Ovary (tissue), 7 donors: ENCODE measurements at regions not wholly inside any gene's neighbourhood (a gene's known extent, or its start where the extent isn't known, plus 50 kb on each side); places are given as distances from the start of the nearest gene placed in this dataset.
"Not testable (repeated sequence)": the region's sequence is repeated elsewhere in the genome, so short reads cannot be mapped to it uniquely, and the experiment has no call there.

Experiments used
- DNase-seq, 5 donors: peaks; one replicate each; pipeline ENCODE4 v3.0.0-alpha.2; 2019 to 2020
- H3K27ac ChIP-seq, 2 donors: fragments of 200-600 bp; one replicate each; pipeline versions ENCODE4 v1.5.1 to v1.8.0; 2019 to 2022
- H3K27me3 ChIP-seq: fragments of 200-600 bp; one replicate; pipeline ENCODE4 v1.8.0; 2022
- H3K36me3 ChIP-seq: fragments of 200-600 bp; sonication (generic); one replicate; pipeline ENCODE4 v1.5.1; 2019
- H3K4me1 ChIP-seq: one replicate; pipeline ENCODE4 v1.8.1; 2013; ENCODE audit warnings: mild to moderate bottlenecking, moderate library complexity; ENCODE audit not compliant: insufficient read depth
- H3K4me3 ChIP-seq: fragments of 200-600 bp; sonication (generic); one replicate; pipeline ENCODE4 v1.5.1; 2017
- H3K9me3 ChIP-seq, 2 donors: fragments of 200-600 bp in 1 of 2; sonication (generic) in 1 of 2; one replicate each; pipeline versions ENCODE4 v1.5.1 to v1.8.1; 2013 to 2019; ENCODE audit warnings: mild to moderate bottlenecking in 1 of 2, moderate library complexity in 1 of 2
- EP300 ChIP-seq: sonication (generic); formaldehyde crosslinking; IDR thresholded peaks from one replicate; pipeline ENCODE4 v1.6.1; 2017; ENCODE audit warnings: antibody characterized with exemption
- POLR2A ChIP-seq: fragments of 450-650 bp; IDR thresholded peaks from one replicate; pipeline ENCODE4 v1.6.1; 2017; ENCODE audit warnings: antibody characterized with exemption, mild to moderate bottlenecking, moderate library complexity
- WGBS, 3 donors: extraction: QIAGEN DNeasy Blood & Tissue Kit in 1 of 3; methylation state at CpG; one replicate each; pipeline versions ENCODE4 v1.1.5 to v1.1.7; 2013 to 2017; 5-methylcytosine and 5-hydroxymethylcytosine counted together
- intact Hi-C, 4 donors: fragments of 100-400 bp; cut with DNase I; formaldehyde crosslinking; loops; one replicate each; pipeline versions ENCODE4 v1.11.0 to v1.15.1; 2022 to 2023
- TF ChIP-seq, protein P1 (sequence below), 3 donors: fragments of 450-650 bp in 2 of 3; fragments of 200-600 bp in 1 of 3; IDR thresholded peaks; one replicate each; pipeline versions ENCODE4 v1.5.1 to v1.8.0; 2016 to 2022; ENCODE audit warnings: antibody characterized with exemption in 3 of 3, mild to moderate bottlenecking in 1 of 3
- donor health status: DM: no; HTN: no; CAD: no; lungs with moderate emphysema.
- donor health status: DM: no; HTN: no; CAD: no.
- donor health status: Bipolar disorder and iron deficiency.
- donor health status: DM: no; HTN: no; CAD: no.
- donor health status: DM: yes; HTN: yes; CAD: no.

DNA sequence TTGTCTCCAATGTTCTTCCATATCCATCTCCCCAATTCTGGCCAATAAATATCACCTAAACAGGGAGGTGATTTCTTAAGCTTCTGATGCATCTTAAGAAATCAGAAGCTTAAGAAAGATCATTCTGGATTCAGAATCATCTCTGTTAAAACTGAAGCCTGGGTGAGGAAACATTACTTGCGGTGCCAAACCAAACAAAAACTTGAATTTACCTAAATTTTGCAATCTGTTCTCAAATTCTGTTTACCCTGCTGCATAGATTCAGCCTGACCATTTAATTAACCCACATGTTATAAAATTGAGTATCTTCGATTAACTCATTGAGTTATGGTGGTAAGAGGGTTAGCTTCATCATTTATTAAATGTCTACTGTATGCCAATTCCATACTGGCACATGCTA lies 204.4 kb upstream of the ZNF385D start:
- 88 to 97% (median 95%) methylated on average over 2 of the region's 2 CpGs for WGBS, 3 donors
- H3K36me3 ChIP-seq, result no peaks in the 10 kb centered on the region
- intact Hi-C loops, result no loop called here
- H3K27me3 ChIP-seq, result no peaks in the 10 kb centered on the region
- no peak for DNase-seq
- H3K4me1 ChIP-seq, result no peaks in the 10 kb centered on the region
- H3K9me3 ChIP-seq, result no peaks in the 10 kb centered on the region
- H3K27ac ChIP-seq, result no peak overlapping the region
- H3K4me3 ChIP-seq, result no peak overlapping the region
- TF ChIP-seq EP300 (no peak), POLR2A (no peak)
- TF ChIP-seq, protein P1, sequence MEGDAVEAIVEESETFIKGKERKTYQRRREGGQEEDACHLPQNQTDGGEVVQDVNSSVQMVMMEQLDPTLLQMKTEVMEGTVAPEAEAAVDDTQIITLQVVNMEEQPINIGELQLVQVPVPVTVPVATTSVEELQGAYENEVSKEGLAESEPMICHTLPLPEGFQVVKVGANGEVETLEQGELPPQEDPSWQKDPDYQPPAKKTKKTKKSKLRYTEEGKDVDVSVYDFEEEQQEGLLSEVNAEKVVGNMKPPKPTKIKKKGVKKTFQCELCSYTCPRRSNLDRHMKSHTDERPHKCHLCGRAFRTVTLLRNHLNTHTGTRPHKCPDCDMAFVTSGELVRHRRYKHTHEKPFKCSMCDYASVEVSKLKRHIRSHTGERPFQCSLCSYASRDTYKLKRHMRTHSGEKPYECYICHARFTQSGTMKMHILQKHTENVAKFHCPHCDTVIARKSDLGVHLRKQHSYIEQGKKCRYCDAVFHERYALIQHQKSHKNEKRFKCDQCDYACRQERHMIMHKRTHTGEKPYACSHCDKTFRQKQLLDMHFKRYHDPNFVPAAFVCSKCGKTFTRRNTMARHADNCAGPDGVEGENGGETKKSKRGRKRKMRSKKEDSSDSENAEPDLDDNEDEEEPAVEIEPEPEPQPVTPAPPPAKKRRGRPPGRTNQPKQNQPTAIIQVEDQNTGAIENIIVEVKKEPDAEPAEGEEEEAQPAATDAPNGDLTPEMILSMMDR (IDR thresholded peaks at IDR 0.05), result no peak

DNA sequence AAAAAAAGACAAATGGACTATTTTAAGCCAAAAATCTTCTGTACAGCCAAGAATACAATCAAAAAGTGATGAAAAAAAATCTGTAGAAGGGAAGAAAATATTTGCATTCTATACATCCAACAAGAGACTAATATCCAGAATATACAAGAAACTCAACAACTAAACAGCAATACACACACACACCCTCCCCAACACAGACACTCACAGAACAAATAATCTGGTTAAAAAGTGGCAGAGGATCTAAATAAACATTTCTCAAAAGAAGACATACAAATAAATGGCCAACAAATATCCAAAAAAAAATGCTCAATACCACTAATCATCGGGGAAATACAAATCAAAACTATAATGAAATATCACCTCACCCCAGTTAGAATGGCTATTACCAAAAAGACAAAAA lies 209.0 kb upstream of the ZNF385D start:
- Histone ChIP-seq H3K27me3 (no peaks in the 10 kb centered on the region), H3K36me3 (no peaks in the 10 kb centered on the region), H3K27ac (no peak overlapping the region), H3K9me3 (no peaks in the 10 kb centered on the region), H3K4me1 (no peaks in the 10 kb centered on the region), H3K4me3 (no peak overlapping the region)
- intact Hi-C loops, result no loop called here
- TF ChIP-seq EP300 (no peak), POLR2A (no peak)
- TF ChIP-seq, protein P1 (IDR thresholded peaks at IDR 0.05), result no peak
- no peak for DNase-seq
- WGBS, 3 donors, result 0 to 87% (median 52%) methylated on average over 1 of the region's 1 CpG

- Histone ChIP-seq H3K36me3 (no peaks in the 10 kb centered on the region), H3K4me3 (no peak overlapping the region), H3K4me1 (no peaks in the 10 kb centered on the region), H3K27me3 (no peaks in the 10 kb centered on the region), H3K27ac (no peak overlapping the region), H3K9me3 (no peaks in the 10 kb centered on the region)
- 0 to 6% (median 0%) methylated on average over 1 of the region's 1 CpG for WGBS, 3 donors
- no peak for DNase-seq
- TF ChIP-seq EP300, result no peak
- TF ChIP-seq, protein P1 (IDR thresholded peaks at IDR 0.05), result no peak
- TF ChIP-seq POLR2A, result no peak
- intact Hi-C loops, result no loop called here
These were observed 211.4 kb upstream of the ZNF385D start for GRCh38 chr3:21962456-21962855.

DNA sequence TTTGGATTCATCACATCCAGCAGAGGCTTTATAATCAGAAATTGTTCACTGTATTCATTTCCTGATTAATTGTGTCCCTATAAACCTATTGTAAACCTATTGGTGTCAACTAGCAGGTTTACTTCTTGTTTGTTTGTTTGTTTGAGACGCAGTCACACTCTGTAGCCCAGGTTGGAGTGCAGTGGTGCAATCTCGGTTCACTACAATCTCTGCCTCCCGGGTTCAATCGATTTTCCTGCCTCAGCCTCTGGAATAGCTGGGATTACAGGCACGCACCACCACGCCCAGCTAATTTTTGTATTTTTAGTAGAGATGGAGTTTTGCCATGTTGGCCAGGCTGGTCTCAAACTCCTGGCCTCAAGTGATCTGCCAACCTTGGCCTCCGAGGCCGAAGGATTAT lies 215.4 kb upstream of the ZNF385D start:
- H3K36me3 ChIP-seq, H3K27me3 ChIP-seq, intact Hi-C loops, DNase-seq, H3K4me1 ChIP-seq, H3K4me3 ChIP-seq, H3K27ac ChIP-seq, H3K9me3 ChIP-seq: not testable (repeated sequence)
- 92 to 94% (median 93%) methylated on average over 8 of the region's 8 CpGs for WGBS, 3 donors

DNA sequence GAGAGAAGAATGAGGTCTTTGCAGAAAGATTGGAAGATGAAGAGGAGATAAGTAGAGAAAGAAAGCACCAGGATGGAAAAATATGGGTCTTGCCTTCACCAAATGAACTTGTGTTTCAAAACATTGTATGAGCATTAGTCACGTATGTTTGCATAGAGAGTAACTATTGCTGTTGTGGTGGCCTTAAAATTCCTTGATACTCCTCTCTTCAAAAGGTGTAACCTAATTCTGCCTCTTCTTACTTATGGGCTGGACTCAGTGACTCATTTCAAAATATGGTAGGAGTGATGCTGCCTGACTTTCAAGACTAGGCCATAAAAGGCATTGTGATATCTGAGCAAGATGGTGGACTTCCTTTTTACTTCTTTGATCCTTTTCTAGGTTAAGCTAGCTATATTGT lies 228.7 kb upstream of the ZNF385D start:
- TF ChIP-seq POLR2A, result no peak
- TF ChIP-seq, protein P1 (IDR thresholded peaks at IDR 0.05), result no peak
- TF ChIP-seq EP300, result no peak
- intact Hi-C loops, result no loop called here
- Histone ChIP-seq H3K4me1 (no peaks in the 10 kb centered on the region), H3K36me3 (no peaks in the 10 kb centered on the region), H3K4me3 (no peak overlapping the region), H3K27me3 (no peaks in the 10 kb centered on the region), H3K27ac (no peak overlapping the region), H3K9me3 (no peaks in the 10 kb centered on the region)
- 82 to 86% (median 85%) methylated on average over 1 of the region's 1 CpG for WGBS, 3 donors
- DNase-seq, result no peak
